Midbrain (tissue), 1 donor: ENCODE measurements at regions not wholly inside any gene's neighbourhood (a gene's known extent, or its start where the extent isn't known, plus 50 kb on each side); places are given as distances from the start of the nearest gene placed in this dataset.

Experiments used
- DNase-seq: peaks from one replicate; lab custom pipeline; 2025; lab: John Stamatoyannopoulos, UW

DNA sequence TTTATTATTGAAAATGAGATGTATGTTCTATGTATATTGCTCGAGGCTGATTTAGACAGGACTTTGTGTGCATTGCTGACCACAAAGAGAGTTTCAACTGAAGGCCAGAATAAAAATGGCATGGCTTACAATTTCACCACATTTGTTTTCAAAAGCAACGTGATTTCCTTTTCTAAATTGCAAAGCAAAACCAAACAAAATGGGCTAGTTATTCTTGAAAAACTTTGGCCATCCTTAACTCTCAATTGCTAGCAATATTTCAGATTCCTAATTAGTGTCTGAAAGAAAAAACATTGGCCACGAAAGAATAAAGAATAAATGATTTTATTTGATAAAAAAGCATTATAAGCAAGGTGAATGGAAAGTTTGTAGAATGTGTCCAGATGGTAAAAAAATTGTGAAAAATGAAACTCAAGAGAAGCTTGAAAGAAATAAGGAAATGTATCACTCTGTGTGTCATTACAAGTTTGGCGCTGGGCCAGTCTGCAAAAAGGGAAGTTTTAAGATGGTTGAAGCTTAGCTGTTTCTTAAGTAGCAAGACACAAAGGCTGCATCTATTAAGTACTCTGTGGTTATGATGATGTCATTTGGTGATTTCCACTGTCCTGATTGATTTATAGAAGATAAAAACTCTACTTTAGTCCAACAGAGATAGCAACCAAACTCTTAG lies 89.2 kb upstream of the PRLR start:
- DNase-seq: no peak

GRCh38 chr5:35317586-35317985 lies 87.3 kb upstream of the PRLR start:
- no peak for DNase-seq

DNA sequence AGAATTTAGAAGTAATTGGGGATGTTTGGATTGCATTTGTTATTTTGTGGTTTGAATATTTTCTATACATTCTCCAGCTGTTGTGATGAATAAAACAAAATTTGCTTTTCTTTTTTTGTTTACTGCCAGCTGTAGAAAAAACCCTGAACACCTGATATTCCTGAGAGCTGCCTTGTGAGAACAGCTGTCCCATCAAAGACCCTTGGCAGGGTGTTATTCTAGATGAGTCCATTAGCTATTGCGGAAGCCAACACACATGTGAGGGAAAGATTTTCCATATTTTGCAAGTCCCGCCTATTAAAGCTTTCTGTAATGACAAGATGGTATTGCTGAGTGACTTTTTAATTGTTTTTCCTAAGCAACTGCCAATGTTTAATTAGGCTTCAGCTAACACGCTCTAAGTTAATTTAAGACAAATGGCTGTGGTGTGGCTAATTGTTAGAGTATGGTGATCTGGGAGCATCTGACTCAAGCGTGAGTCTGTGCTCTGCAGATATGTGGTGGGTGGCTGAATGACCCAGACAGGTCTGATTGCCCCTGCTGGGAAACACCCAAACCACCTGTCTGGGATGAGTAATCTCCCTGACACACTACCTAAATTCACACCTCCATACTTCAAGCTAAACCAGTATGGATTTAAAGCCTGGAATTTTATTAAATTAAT lies 86.5 kb upstream of the PRLR start:
- DNase-seq: no peak

GRCh38 chr5:35313291-35313690 lies 83.0 kb upstream of the PRLR start:
- no peak for DNase-seq

DNA sequence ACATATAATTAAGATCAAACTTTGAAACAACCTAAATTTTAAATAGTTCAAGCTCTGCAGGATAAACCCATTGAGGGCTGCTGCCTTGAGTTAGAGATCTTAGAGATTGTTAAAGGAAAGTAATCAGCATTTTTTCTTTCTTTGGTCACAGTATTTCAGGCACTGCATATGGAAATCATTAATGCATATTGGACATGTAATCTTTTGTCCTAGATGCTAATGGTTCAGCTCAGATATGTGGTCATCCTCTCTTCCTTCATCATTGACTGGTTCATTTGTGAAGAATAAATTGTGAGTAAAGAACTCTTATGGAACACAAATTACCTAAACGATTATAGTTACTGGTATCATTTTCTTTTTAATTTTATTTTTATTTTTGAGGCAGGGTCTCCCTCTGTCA lies 82.0 kb upstream of the PRLR start:
- DNase-seq: no peak

GRCh38 chr5:35309365-35310130 lies 79.3 kb upstream of the PRLR start:
- DNase-seq: no peak

GRCh38 chr5:35308421-35308820 lies 78.1 kb upstream of the PRLR start:
- no peak for DNase-seq

GRCh38 chr5:35306716-35307365 lies 76.6 kb upstream of the PRLR start:
- DNase-seq: no peak

GRCh38 chr5:35305336-35306020 lies 75.2 kb upstream of the PRLR start:
- no peak for DNase-seq

DNA sequence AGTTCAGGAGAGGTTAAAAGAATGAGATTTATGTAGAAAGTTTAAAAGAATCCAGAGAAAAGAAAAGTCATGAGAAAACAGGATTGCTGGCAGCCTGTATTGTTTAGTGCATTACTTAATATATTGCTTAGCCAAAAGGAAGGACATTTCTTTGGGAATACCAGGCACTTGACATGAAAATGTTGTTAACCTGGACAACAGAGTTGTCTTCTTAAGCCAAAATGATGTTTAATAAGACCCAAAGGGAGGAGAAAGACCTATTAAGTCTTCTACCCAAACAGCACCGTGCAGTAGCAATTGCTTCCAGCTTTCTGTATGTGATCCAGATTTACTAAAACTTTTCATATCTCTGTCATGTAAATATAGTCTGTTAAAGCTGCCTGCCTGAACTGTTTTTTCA lies 74.0 kb upstream of the PRLR start:
- DNase-seq: no peak

- no peak for DNase-seq
These were observed 72.9 kb upstream of the PRLR start for GRCh38 chr5:35303152-35303551.

DNA sequence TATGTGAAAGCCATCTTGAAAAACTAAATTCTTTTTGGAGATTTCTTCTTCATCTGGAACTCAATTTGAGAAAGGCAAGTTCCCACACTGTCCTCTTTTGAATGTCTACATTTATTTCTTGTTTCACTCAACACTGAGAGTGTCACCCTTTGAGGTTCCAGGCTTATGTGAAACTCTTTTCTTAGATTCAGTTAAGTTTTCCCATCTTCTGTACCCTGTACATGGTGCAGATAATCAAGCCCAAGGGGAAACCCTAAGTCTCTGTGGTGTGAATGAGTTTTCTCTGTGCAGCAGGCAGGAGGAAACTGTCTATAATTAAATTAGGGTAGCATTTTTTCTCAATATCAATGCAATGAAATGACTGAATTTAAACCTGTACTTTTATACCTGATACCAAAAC lies 72.3 kb upstream of the PRLR start:
- DNase-seq: no peak

DNA sequence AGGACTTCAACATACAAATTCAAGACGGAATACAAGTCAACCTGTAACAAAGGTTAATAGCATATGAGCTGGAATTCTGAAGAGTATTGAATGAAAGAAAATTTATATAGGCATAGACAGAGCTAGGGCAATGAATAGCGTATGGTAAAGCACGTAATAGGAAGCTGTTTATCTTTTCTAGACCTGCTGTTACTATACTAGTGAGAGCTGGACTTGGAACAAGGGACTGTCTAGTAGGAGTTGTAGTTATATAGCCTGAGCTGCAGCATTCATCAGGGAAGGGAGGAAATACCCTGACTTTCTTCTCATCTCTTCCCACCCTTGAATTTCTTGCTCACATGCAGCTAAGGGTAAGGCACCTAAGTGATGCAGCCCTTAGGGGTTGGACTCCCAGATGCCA lies 67.5 kb upstream of the PRLR start:
- no peak for DNase-seq

DNA sequence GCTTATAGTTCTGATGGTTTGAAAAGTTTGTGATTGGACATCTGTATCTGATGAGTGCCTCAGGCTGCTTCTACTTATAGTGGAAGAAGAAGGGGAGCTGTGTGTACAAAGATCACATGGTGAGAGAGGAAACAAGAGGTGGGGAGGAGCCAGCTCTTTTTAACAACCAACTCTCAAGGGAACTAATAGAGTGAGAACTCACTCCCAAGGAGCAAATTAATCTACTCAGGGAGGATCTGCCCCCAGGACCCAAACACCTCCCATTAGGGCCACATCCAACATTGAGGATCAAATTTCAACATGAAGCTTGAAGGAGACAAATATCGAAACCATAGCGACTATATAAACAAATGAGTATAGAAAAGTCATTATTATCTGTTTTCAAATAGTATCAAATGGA lies 64.7 kb upstream of the PRLR start:
- DNase-seq: no peak

DNA sequence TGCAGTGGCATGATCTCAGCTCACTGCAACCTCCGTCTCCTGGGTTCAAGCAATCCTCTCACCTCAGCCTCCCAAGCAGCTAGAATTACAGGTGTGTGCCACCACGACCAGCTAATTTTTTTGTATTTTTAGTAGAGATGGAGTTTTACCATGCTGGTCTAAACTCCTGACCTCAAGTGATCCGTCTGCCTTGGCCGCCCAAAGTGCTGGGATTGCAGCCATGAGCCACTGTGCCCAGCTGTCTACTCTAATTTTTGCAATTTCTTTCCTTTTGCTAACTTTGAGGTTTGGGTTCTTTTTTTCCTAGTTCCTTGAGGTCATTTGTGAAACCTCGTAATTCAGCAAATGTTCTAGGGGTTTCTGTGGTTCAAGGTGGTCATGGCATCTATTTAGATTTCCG lies 63.7 kb upstream of the PRLR start:
- DNase-seq: no peak

DNA sequence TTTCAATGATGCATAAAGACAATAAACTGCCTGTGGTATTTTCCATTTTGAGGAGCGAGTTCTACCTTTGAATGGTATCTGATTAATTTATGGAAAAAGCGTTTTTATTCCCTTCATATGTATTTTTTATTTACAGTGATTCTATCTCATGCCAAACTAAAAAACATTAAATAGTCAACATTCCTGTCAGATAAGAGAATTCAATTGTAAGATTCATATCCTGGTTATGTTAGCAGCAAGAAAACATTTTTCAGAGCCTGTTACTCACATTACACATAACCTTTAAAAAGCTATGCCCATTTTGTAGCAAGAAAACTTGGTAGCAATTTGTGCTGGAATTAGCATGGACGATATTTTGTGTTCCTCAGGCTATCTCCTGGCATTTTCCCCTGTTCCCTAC lies 55.1 kb upstream of the PRLR start:
- no peak for DNase-seq

GRCh38 chr5:35285011-35285410 lies 54.7 kb upstream of the PRLR start:
- DNase-seq: no peak

DNA sequence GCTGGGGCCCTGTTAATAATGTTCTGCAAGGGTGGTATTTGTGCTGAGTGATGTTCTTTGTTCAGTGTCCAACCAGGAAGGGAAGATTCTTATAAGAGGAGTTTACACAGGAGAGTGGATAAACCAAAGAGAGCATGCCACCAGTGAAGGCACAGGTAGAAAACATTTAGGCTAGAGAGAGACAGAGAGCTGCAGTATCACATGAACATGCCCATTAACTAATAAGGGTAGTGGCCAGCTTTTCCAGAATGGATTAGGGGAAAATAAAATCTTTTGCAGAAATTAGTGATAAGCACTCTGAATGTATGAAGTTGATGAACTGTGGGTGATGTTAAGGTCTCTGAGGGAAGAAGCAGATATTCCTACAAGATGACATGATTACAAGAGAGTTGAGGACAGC lies 54.1 kb upstream of the PRLR start:
- no peak for DNase-seq

GRCh38 chr5:35282810-35283209 lies 52.5 kb upstream of the PRLR start:
- no peak for DNase-seq

DNA sequence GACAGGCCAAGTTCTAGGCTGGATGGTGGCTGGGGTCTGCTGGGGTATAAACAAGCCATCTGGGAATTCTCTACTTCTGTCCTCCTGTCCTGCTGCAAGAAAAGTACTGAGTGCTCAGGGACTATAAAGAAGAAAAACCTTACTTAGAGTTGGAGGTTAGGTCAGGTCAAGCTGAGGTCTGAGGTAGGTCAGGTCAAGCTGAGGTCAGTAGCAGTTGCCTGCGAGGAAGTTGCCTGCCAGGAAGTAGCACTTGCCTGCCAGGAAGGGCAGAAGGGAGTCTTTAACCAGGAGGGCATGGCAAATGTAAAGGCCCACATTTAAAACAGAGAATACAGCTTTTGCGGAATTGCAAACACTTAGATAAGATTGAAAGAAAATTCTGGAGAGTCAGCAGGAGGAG lies 51.3 kb upstream of the PRLR start:
- no peak for DNase-seq
